ENCODE measurements at regions not wholly inside any gene's neighbourhood (a gene's known extent, or its start where the extent isn't known, plus 50 kb on each side); places are given as distances from the start of the nearest gene placed in this dataset.

DNA sequence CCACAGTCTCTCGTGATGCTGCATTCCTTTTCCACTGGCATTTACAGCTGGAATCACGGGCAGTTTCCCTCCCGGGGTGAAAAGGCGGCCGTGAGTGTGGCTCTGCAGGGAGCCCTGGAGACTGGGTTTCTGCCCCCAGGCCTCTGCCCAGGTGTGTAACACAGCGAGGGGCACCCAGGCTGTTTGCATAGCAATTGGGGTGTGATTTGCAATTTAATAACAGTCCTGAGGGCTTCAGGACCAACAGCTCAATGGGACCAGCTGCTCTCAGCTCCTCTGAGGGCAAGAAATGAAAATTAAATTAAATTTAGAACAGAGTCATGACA, 99.0 kb upstream of the SHOX start:
- no peak for TF ChIP-seq EZH2phosphoT487 (IDR thresholded peaks at IDR 0.05; ENCODE audit: borderline replicate concordance, low read length)
- TF ChIP-seq, protein P1, sequence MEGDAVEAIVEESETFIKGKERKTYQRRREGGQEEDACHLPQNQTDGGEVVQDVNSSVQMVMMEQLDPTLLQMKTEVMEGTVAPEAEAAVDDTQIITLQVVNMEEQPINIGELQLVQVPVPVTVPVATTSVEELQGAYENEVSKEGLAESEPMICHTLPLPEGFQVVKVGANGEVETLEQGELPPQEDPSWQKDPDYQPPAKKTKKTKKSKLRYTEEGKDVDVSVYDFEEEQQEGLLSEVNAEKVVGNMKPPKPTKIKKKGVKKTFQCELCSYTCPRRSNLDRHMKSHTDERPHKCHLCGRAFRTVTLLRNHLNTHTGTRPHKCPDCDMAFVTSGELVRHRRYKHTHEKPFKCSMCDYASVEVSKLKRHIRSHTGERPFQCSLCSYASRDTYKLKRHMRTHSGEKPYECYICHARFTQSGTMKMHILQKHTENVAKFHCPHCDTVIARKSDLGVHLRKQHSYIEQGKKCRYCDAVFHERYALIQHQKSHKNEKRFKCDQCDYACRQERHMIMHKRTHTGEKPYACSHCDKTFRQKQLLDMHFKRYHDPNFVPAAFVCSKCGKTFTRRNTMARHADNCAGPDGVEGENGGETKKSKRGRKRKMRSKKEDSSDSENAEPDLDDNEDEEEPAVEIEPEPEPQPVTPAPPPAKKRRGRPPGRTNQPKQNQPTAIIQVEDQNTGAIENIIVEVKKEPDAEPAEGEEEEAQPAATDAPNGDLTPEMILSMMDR (IDR thresholded peaks at IDR 0.05; ENCODE audit: low read depth, low read length, poor library complexity, severe bottlenecking), result no peak
